PC-9 (cell line): ENCODE measurements at regions not wholly inside any gene's neighbourhood (a gene's known extent, or its start where the extent isn't known, plus 50 kb on each side); places are given as distances from the start of the nearest gene placed in this dataset.

Experiments
- BruUV-seq: library from RNA; stranded (reverse); fragments of 400-500 nt; replicated peaks from 2 replicates; lab custom pipeline; 2021; lab: Mats Ljungman, UMichigan
- CTCF ChIA-PET: fragments of 300-600 bp; sonication (Branson Sonifier 250); formaldehyde crosslinking; loops from one replicate; lab custom pipeline; 2022; ENCODE audit warnings: antibody characterized with exemption; lab: Charles Lee
- POLR2A ChIA-PET: fragments of 300-600 bp; sonication (Branson Sonifier 250); formaldehyde crosslinking; loops from one replicate; lab custom pipeline; 2022; ENCODE audit warnings: antibody characterized with exemption; ENCODE audit not compliant: unreplicated experiment; lab: Charles Lee
- DNase-seq, 2 experiments: peaks; one replicate each; pipeline versions ENCODE4 v3.0.0 to v3.0.0-alpha.2; 2015 to 2022; ENCODE audit warnings: mixed read lengths in 1 of 2
- H2AFZ ChIP-seq: fragments of 200-600 bp; sonication (generic); 2 replicates; pipeline ENCODE4 v1.8.1; 2017; ENCODE audit warnings: antibody characterized with exemption
- H3F3A ChIP-seq: fragments of 200-600 bp; sonication (generic); 2 replicates; pipeline ENCODE4 v1.8.1; 2017; ENCODE audit warnings: antibody characterized with exemption, mild to moderate bottlenecking, low read depth; ENCODE audit not compliant: insufficient read depth
- H3K27ac ChIP-seq: fragments of 200-600 bp; sonication (generic); 2 replicates; pipeline ENCODE4 v1.6.1; 2016; ENCODE audit warnings: mixed run types
- H3K27me3 ChIP-seq: fragments of 200-600 bp; sonication (generic); 2 replicates; pipeline ENCODE4 v1.6.1; 2016; ENCODE audit warnings: low read depth, mixed run types; ENCODE audit not compliant: insufficient read depth
- H3K36me3 ChIP-seq: fragments of 200-600 bp; sonication (generic); 2 replicates; pipeline ENCODE4 v1.6.1; 2016; ENCODE audit warnings: low read depth, mixed run types
- H3K4me1 ChIP-seq: fragments of 200-600 bp; sonication (generic); replicated peaks from 2 replicates; pipeline ENCODE4 v1.6.1; 2016; ENCODE audit warnings: mixed run types; ENCODE audit not compliant: insufficient read depth
- H3K4me2 ChIP-seq: fragments of 200-600 bp; sonication (generic); 2 replicates; pipeline ENCODE4 v1.6.1; 2017; ENCODE audit warnings: mixed run types
- H3K4me3 ChIP-seq: fragments of 200-600 bp; sonication (generic); 2 replicates; pipeline ENCODE4 v1.6.1; 2016; ENCODE audit warnings: mixed run types
- H3K79me2 ChIP-seq: fragments of 200-600 bp; sonication (generic); 2 replicates; pipeline ENCODE4 v1.6.1; 2017; ENCODE audit warnings: low read depth, mixed run types
- H3K9me2 ChIP-seq: fragments of 200-600 bp; sonication (generic); 2 replicates; pipeline ENCODE4 v1.8.1; 2017; ENCODE audit warnings: mild to moderate bottlenecking; ENCODE audit not compliant: insufficient read depth
- H3K9me3 ChIP-seq: fragments of 200-600 bp; sonication (generic); 2 replicates; pipeline ENCODE4 v1.8.1; 2016; ENCODE audit warnings: low read depth; ENCODE audit not compliant: insufficient read depth
- H4K20me1 ChIP-seq: fragments of 200-600 bp; sonication (generic); 2 replicates; pipeline ENCODE4 v1.8.1; 2017; ENCODE audit not compliant: insufficient read depth
- CTCF ChIP-seq: fragments of 200-600 bp; sonication (generic); conservative IDR thresholded peaks from 2 replicates; pipeline ENCODE4 v1.6.1; 2017; ENCODE audit warnings: mixed run types, antibody characterized with exemption, mild to moderate bottlenecking, moderate library complexity
- EZH2 ChIP-seq: fragments of 200-600 bp; sonication (generic); IDR thresholded peaks from 2 replicates; pipeline ENCODE4 v1.8.0; 2017; ENCODE audit warnings: antibody characterized with exemption, low read depth
- intact Hi-C: fragments of 100-400 bp; cut with micrococcal nuclease; formaldehyde crosslinking; loops from one replicate; pipeline ENCODE4 v1.10.0; 2022; ENCODE audit not compliant: unreplicated experiment

- Histone ChIP-seq H4K20me1 (no peaks in the 10 kb centered on the region), H3K4me1 (no peaks in the 10 kb centered on the region), H3K9me2 (no peaks in the 10 kb centered on the region), H3F3A (no peaks in the 10 kb centered on the region), H3K4me2 (no peak overlapping the region), H3K27me3 (no peaks in the 10 kb centered on the region), H3K9me3 (no peaks in the 10 kb centered on the region), H3K27ac (no peak overlapping the region), H2AFZ (no peak overlapping the region), H3K36me3 (no peaks in the 10 kb centered on the region), H3K79me2 (no peaks in the 10 kb centered on the region), H3K4me3 (no peak overlapping the region)
- ChIA-PET POLR2A (no interaction called here), CTCF (no interaction called here)
- TF ChIP-seq CTCF (no peak), EZH2 (no peak)
- intact Hi-C loops = no loop called here
- no peak for DNase-seq
- no TSS peak for BruUV-seq
Observed at GRCh38 chr5:175170899-175171298, 273.1 kb downstream of the DRD1 start.

- Histone ChIP-seq H3K27ac (no peak overlapping the region), H4K20me1 (no peaks in the 10 kb centered on the region), H3K4me1 (no peaks in the 10 kb centered on the region), H3K4me3 (no peak overlapping the region), H3K36me3 (no peaks in the 10 kb centered on the region), H3K4me2 (no peak overlapping the region), H2AFZ (no peak overlapping the region), H3F3A (no peaks in the 10 kb centered on the region), H3K9me2 (no peaks in the 10 kb centered on the region), H3K9me3 (no peaks in the 10 kb centered on the region), H3K27me3 (peaks cover under 1% of the 10 kb centered on the region; the same call in 1 of the 2 replicates), H3K79me2 (no peaks in the 10 kb centered on the region)
- BruUV-seq = no TSS peak
- intact Hi-C loops = no loop called here
- TF ChIP-seq CTCF = no peak
- TF ChIP-seq EZH2 = no peak
- ChIA-PET CTCF (no interaction called here), POLR2A (no interaction called here)
- DNase-seq = no peak
Observed at GRCh38 chr5:175168882-175169507, 275.0 kb downstream of the DRD1 start.

GRCh38 chr5:175166026-175166425 is 278.0 kb downstream of the DRD1 start:
- BruUV-seq = no TSS peak
- H3K4me1 ChIP-seq = no peaks in the 10 kb centered on the region
- peaks cover 20% of the 10 kb centered on the region for H3K27me3 ChIP-seq
- H2AFZ ChIP-seq = no peak overlapping the region
- H3K36me3 ChIP-seq = no peaks in the 10 kb centered on the region
- no peak overlapping the region for H3K4me2 ChIP-seq
- intact Hi-C loops = no loop called here
- no peaks in the 10 kb centered on the region for H3K79me2 ChIP-seq
- POLR2A ChIA-PET = no interaction called here
- H4K20me1 ChIP-seq = no peaks in the 10 kb centered on the region
- DNase-seq = no peak
- H3K9me2 ChIP-seq = no peaks in the 10 kb centered on the region
- H3K27ac ChIP-seq = no peak overlapping the region
- H3K9me3 ChIP-seq = no peaks in the 10 kb centered on the region
- CTCF ChIA-PET = no interaction called here
- no peak overlapping the region for H3K4me3 ChIP-seq
- no peaks in the 10 kb centered on the region for H3F3A ChIP-seq
- TF ChIP-seq CTCF (no peak), EZH2 (no peak)
